ENCODE measurements at regions not wholly inside any gene's neighbourhood (a gene's known extent, or its start where the extent isn't known, plus 50 kb on each side); places are given as distances from the start of the nearest gene placed in this dataset.

GRCh38 chr2:107657049-107657448 is 169.6 kb upstream of the RGPD4 start:
- H3K4me1 ChIP-seq (ENCODE audit: control insufficient read depth in 2 of 2, insufficient read depth in 2 of 2, low read length in 2 of 2), result no peaks in the 10 kb centered on the region
- ChIA-PET POLR2A (no interaction called here), CTCF (no interaction called here)
- no peaks in the 10 kb centered on the region for H3K27me3 Mint-ChIP-seq
- H3K79me2 ChIP-seq (ENCODE audit: control insufficient read depth, insufficient read depth, low read length), result no peaks in the 10 kb centered on the region
- no peak overlapping the region for H3K4me2 ChIP-seq (replicated peaks; ENCODE audit: low read depth, low read length, poor library complexity, severe bottlenecking)
- no peaks in the 10 kb centered on the region for H3K4me1 Mint-ChIP-seq
- no peak for ATAC-seq (ENCODE audit: low read depth)
- no peak overlapping the region for H3K27ac ChIP-seq (ENCODE audit: low read length in 2 of 2)
- no CpG with 5 or more reads among the region's 3 CpGs for WGBS (ENCODE audit: insufficient coverage)
- no peak overlapping the region for H3K4me3 Mint-ChIP-seq
- TF ChIP-seq EZH2 (IDR thresholded peaks at IDR 0.05; ENCODE audit: borderline replicate concordance, insufficient read depth, low read depth, low read length, poor library complexity, severe bottlenecking) (no peak), CTCF (IDR thresholded peaks at IDR 0.05) (no peak)
- H3K27me3 ChIP-seq (replicated peaks in 1 of 4; ENCODE audit: control extremely low read depth in 1 of 4, control insufficient read depth in 3 of 4, insufficient read depth in 4 of 4, low read length in 3 of 4), result no peaks in the 10 kb centered on the region
- H3K9me3 ChIP-seq (ENCODE audit: control extremely low read depth in 1 of 3, control insufficient read depth in 2 of 3, insufficient read depth in 1 of 3, low read length in 2 of 3), result peaks cover 0 to 3% (median 0%) of the 10 kb centered on the region in 3 donors
- intact Hi-C loops (cut with micrococcal nuclease), result no loop called here
- DNase-seq, result no peak
- no peak overlapping the region for H3K9ac ChIP-seq (ENCODE audit: low read length)
- H3K4me3 ChIP-seq (ENCODE audit: control extremely low read depth in 1 of 5, extremely low read depth in 1 of 5, insufficient read depth in 1 of 5, low read depth in 2 of 5, low read length in 4 of 5), result no peak overlapping the region
- peaks cover 3% of the 10 kb centered on the region for H3K9me3 Mint-ChIP-seq (ENCODE audit: insufficient read depth)
- no peak overlapping the region for H2AFZ ChIP-seq (ENCODE audit: insufficient read depth, low read depth, low read length, poor library complexity, severe bottlenecking)
- no peaks in the 10 kb centered on the region for H3K36me3 ChIP-seq (replicated peaks in 1 of 2; ENCODE audit: control extremely low read depth in 1 of 2, control insufficient read depth in 1 of 2, extremely low read depth in 1 of 2, insufficient read depth in 2 of 2, low read length in 1 of 2)
- no peak overlapping the region for H3K27ac Mint-ChIP-seq
- no peaks in the 10 kb centered on the region for H4K20me1 ChIP-seq (ENCODE audit: control insufficient read depth, insufficient read depth, low read length, poor library complexity, severe bottlenecking)

- Histone ChIP-seq H3K9ac (ENCODE audit: low read length) (no peak overlapping the region), H4K20me1 (ENCODE audit: control insufficient read depth, insufficient read depth, low read length, poor library complexity, severe bottlenecking) (no peaks in the 10 kb centered on the region), H3K9me3 (ENCODE audit: control extremely low read depth in 1 of 3, control insufficient read depth in 2 of 3, insufficient read depth in 1 of 3, low read length in 2 of 3) (no peaks in the 10 kb centered on the region), H3K36me3 (replicated peaks in 1 of 2; ENCODE audit: control extremely low read depth in 1 of 2, control insufficient read depth in 1 of 2, extremely low read depth in 1 of 2, insufficient read depth in 2 of 2, low read length in 1 of 2) (no peaks in the 10 kb centered on the region), H3K4me1 (ENCODE audit: control insufficient read depth in 2 of 2, insufficient read depth in 2 of 2, low read length in 2 of 2) (no peaks in the 10 kb centered on the region), H3K27me3 (replicated peaks in 1 of 4; ENCODE audit: control extremely low read depth in 1 of 4, control insufficient read depth in 3 of 4, insufficient read depth in 4 of 4, low read length in 3 of 4) (no peaks in the 10 kb centered on the region), H3K27ac (ENCODE audit: low read length in 2 of 2) (no peak overlapping the region), H3K4me3 (ENCODE audit: control extremely low read depth in 1 of 5, extremely low read depth in 1 of 5, insufficient read depth in 1 of 5, low read depth in 2 of 5, low read length in 4 of 5) (no peak overlapping the region), H3K79me2 (ENCODE audit: control insufficient read depth, insufficient read depth, low read length) (no peaks in the 10 kb centered on the region), H2AFZ (ENCODE audit: insufficient read depth, low read depth, low read length, poor library complexity, severe bottlenecking) (no peak overlapping the region), H3K4me2 (replicated peaks; ENCODE audit: low read depth, low read length, poor library complexity, severe bottlenecking) (no peak overlapping the region)
- ChIA-PET CTCF (no interaction called here), POLR2A (no interaction called here)
- no peak for TF ChIP-seq EZH2 (IDR thresholded peaks at IDR 0.05; ENCODE audit: borderline replicate concordance, insufficient read depth, low read depth, low read length, poor library complexity, severe bottlenecking)
- TF ChIP-seq CTCF (IDR thresholded peaks at IDR 0.05), result no peak
- ATAC-seq (ENCODE audit: low read depth) (no peak), DNase-seq (no peak)
- no peak overlapping the region for H3K4me3 Mint-ChIP-seq
- H3K9me3 Mint-ChIP-seq (ENCODE audit: insufficient read depth), result peaks cover 3% of the 10 kb centered on the region
- H3K4me1 Mint-ChIP-seq, result no peaks in the 10 kb centered on the region
- intact Hi-C loops (cut with micrococcal nuclease), result no loop called here
- no peak overlapping the region for H3K27ac Mint-ChIP-seq
- no peaks in the 10 kb centered on the region for H3K27me3 Mint-ChIP-seq
- 85% methylated on average over 6 of the region's 6 CpGs for WGBS (ENCODE audit: insufficient coverage)
Measured at GRCh38 chr2:107663632-107664031, 163.1 kb upstream of the RGPD4 start.

Data from B cell (primary cell).